ENCODE measurements at regions not wholly inside any gene's neighbourhood (a gene's known extent, or its start where the extent isn't known, plus 50 kb on each side); places are given as distances from the start of the nearest gene placed in this dataset.

DNA sequence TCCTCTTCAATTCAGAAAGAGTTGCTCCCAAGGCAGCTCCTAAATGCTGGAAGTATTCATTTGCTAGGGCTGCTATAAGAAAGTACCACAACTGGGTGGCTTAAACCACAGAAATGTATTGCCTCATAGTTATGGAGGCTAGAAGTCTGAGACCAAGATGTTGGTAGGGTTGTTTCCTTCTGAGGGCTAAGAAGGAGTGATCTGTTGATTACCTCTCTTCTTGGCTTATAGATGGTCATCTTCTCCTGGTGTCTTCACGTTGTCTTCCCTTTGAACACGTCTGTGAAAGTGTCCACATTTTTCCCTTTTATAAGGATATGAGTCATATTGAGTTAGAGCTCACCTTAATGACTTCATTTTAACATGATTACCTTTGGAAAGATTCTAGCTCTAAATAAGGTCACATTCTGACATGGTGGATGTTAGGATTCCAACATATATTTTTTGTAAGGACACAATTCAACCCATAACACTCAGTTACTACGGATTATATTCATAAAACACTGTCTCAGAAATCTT, 266.3 kb downstream of the SPATA18 start:
- TF ChIP-seq, protein P1, sequence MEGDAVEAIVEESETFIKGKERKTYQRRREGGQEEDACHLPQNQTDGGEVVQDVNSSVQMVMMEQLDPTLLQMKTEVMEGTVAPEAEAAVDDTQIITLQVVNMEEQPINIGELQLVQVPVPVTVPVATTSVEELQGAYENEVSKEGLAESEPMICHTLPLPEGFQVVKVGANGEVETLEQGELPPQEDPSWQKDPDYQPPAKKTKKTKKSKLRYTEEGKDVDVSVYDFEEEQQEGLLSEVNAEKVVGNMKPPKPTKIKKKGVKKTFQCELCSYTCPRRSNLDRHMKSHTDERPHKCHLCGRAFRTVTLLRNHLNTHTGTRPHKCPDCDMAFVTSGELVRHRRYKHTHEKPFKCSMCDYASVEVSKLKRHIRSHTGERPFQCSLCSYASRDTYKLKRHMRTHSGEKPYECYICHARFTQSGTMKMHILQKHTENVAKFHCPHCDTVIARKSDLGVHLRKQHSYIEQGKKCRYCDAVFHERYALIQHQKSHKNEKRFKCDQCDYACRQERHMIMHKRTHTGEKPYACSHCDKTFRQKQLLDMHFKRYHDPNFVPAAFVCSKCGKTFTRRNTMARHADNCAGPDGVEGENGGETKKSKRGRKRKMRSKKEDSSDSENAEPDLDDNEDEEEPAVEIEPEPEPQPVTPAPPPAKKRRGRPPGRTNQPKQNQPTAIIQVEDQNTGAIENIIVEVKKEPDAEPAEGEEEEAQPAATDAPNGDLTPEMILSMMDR (optimal IDR thresholded peaks at IDR 0.05 in 1 of 3, IDR thresholded peaks at IDR 0.05 in 1 of 3, conservative IDR thresholded peaks at IDR 0.05 in 1 of 3; ENCODE audit: extremely low read depth in 1 of 3, insufficient read depth in 2 of 3, low read length in 3 of 3): no peak
- TF ChIP-seq EZH2 (IDR thresholded peaks at IDR 0.05; ENCODE audit: low read length): no peak
- Histone ChIP-seq H3K9me3 (ENCODE audit: control insufficient read depth, low read depth, low read length) (no peaks in the 10 kb centered on the region), H3K79me2 (ENCODE audit: control insufficient read depth, insufficient read depth, low read length) (no peaks in the 10 kb centered on the region), H3K4me3 (ENCODE audit: control insufficient read depth in 2 of 3, extremely low read depth in 1 of 3, insufficient read depth in 2 of 3, low read depth in 1 of 3, low read length in 3 of 3) (peak overlapping the region in 1 of 3 experiments; percentile 54), H3K27me3 (ENCODE audit: control insufficient read depth, extremely low read depth, insufficient read depth, low read length) (no peaks in the 10 kb centered on the region), H3K4me1 (ENCODE audit: control insufficient read depth, extremely low read depth, insufficient read depth, low read length) (peaks cover 29% of the 10 kb centered on the region), H3K36me3 (ENCODE audit: control insufficient read depth in 2 of 2, extremely low read depth in 1 of 2, insufficient read depth in 2 of 2, low read length in 2 of 2) (no peaks in the 10 kb centered on the region), H3K4me2 (ENCODE audit: control insufficient read depth, extremely low read depth, insufficient read depth, low read depth, low read length) (peak overlapping the region; percentile 62), H3K9ac (ENCODE audit: control insufficient read depth, extremely low read depth, insufficient read depth, low read length) (peak overlapping the region; percentile 35), H2AFZ (ENCODE audit: control insufficient read depth, low read length) (peak overlapping the region; percentile 74), H3K9me1 (ENCODE audit: control insufficient read depth, extremely low read depth, insufficient read depth, low read length) (no peaks in the 10 kb centered on the region), H4K20me1 (ENCODE audit: control insufficient read depth, extremely low read depth, insufficient read depth, low read length) (no peaks in the 10 kb centered on the region), H3K27ac (ENCODE audit: control insufficient read depth, insufficient read depth, low read length) (peak overlapping the region; percentile 68)
- FAIRE-seq (peak; percentile 61), DNase-seq (ENCODE audit: low read depth, low spot score) (no peak)
- dilution Hi-C loops (cut with MboI; ENCODE audit: extremely low pct_ligation_motif_present, low sequenced_read_pairs): no loop called here

DNA sequence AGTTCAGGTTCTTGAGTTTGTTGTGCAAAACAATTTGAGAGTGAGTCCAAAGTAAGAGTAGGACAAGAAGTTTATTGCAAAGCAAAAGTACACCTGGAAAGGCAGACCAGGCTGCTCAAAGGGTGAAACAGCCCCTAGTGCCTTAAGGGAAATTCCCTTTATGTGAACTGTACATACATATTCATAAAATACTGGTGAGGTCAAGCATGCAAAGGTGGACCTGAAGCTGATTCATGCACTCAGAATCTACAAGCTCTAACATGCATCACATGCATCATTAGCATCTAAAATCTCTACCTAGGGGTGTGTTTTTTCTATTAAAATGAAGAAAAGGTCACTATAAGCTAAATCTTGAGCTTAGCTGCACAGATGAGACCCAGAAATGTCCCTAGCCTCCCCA, 266.9 kb downstream of the SPATA18 start:
- Histone ChIP-seq H4K20me1 (ENCODE audit: control insufficient read depth, extremely low read depth, insufficient read depth, low read length) (no peaks in the 10 kb centered on the region), H3K9ac (ENCODE audit: control insufficient read depth, extremely low read depth, insufficient read depth, low read length) (peak overlapping the region; percentile 35), H2AFZ (ENCODE audit: control insufficient read depth, low read length) (peak overlapping the region; percentile 28), H3K9me3 (ENCODE audit: control insufficient read depth, low read depth, low read length) (no peaks in the 10 kb centered on the region), H3K27me3 (ENCODE audit: control insufficient read depth, extremely low read depth, insufficient read depth, low read length) (no peaks in the 10 kb centered on the region), H3K4me2 (ENCODE audit: control insufficient read depth, extremely low read depth, insufficient read depth, low read depth, low read length) (peak overlapping the region; percentile 62), H3K36me3 (ENCODE audit: control insufficient read depth in 2 of 2, extremely low read depth in 1 of 2, insufficient read depth in 2 of 2, low read length in 2 of 2) (no peaks in the 10 kb centered on the region), H3K27ac (ENCODE audit: control insufficient read depth, insufficient read depth, low read length) (peak overlapping the region; percentile 68), H3K4me3 (ENCODE audit: control insufficient read depth in 2 of 3, extremely low read depth in 1 of 3, insufficient read depth in 2 of 3, low read depth in 1 of 3, low read length in 3 of 3) (peak overlapping the region in 1 of 3 experiments; percentile 54), H3K4me1 (ENCODE audit: control insufficient read depth, extremely low read depth, insufficient read depth, low read length) (peaks cover 23% of the 10 kb centered on the region), H3K79me2 (ENCODE audit: control insufficient read depth, insufficient read depth, low read length) (no peaks in the 10 kb centered on the region), H3K9me1 (ENCODE audit: control insufficient read depth, extremely low read depth, insufficient read depth, low read length) (no peaks in the 10 kb centered on the region)
- dilution Hi-C loops (cut with MboI; ENCODE audit: extremely low pct_ligation_motif_present, low sequenced_read_pairs): no loop called here
- peak; percentile 82 for DNase-seq (ENCODE audit: low read depth, low spot score)
- TF ChIP-seq, protein P1 (optimal IDR thresholded peaks at IDR 0.05 in 1 of 3, IDR thresholded peaks at IDR 0.05 in 1 of 3, conservative IDR thresholded peaks at IDR 0.05 in 1 of 3; ENCODE audit: extremely low read depth in 1 of 3, insufficient read depth in 2 of 3, low read length in 3 of 3): no peak
- TF ChIP-seq EZH2 (IDR thresholded peaks at IDR 0.05; ENCODE audit: low read length): no peak
- FAIRE-seq: peak; percentile 90
